ENCODE measurements at regions not wholly inside any gene's neighbourhood (a gene's known extent, or its start where the extent isn't known, plus 50 kb on each side); places are given as distances from the start of the nearest gene placed in this dataset.

DNA sequence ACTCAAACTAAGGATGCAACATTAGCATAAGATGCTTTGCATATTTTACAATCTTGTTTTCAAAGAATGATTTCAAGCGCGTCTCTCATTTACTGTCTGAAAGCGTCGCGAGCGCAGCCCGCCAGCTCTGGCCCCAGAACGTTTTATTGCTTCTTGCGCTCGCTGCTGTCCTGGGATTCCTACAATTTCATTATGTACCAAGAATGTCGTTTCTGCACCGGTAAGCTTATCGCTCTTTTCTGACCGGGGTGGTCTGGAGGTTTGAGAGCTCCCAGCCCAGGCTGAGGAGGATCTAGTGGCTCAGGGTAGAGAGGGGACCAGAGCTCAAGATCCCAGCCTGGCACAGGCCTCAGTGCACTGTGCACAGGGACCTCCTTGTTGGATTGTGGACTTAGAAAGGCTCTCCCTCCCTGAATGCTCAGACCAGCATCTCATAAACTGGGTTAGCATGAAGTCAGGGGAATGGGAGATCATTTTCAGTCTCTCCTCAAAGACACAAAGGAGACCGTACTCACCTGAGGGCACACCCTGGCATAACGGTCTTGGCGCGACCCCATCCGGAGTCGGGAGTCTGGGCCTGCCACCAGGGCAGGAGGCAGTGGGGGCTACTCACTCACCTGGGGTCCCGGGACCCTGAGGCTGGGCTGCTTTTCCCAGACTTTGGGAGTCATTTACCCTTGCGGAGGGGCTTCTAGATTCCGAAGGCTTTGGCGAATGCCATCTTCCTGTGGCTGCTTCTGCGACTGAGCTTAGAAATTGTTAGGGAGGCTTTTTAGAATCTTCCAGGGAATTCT lies 817.4 kb downstream of the BRD1 start:
- Histone ChIP-seq H3K79me2 (ENCODE audit: insufficient read depth, low read length) (no peaks in the 10 kb centered on the region), H3K9me2 (ENCODE audit: insufficient read depth) (no peaks in the 10 kb centered on the region), H3K9ac (ENCODE audit: low read length) (no peak overlapping the region), H2AFZ (ENCODE audit: low read depth, low read length, poor library complexity, severe bottlenecking) (no peak overlapping the region), H3K4me1 (ENCODE audit: control insufficient read depth in 1 of 2, insufficient read depth in 2 of 2, low read length in 2 of 2) (no peaks in the 10 kb centered on the region), H3K27ac (ENCODE audit: low read depth, low read length) (no peak overlapping the region), H4K20me1 (ENCODE audit: insufficient read depth) (no peaks in the 10 kb centered on the region), H3K4me2 (ENCODE audit: low read length) (no peak overlapping the region), H3K27me3 (ENCODE audit: insufficient read depth, low read length) (peaks cover 37% of the 10 kb centered on the region), H3K36me3 (ENCODE audit: control insufficient read depth in 1 of 2, insufficient read depth in 2 of 2, low read length in 2 of 2) (no peaks in the 10 kb centered on the region), H3K4me3 (replicated peaks in 1 of 2; ENCODE audit: low read depth in 1 of 2, low read length in 2 of 2) (no peak overlapping the region), H3K9me3 (ENCODE audit: control insufficient read depth in 1 of 2, insufficient read depth in 1 of 2, low read depth in 1 of 2, low read length in 2 of 2) (no peaks in the 10 kb centered on the region)
- TF ChIP-seq EGR1 (IDR thresholded peaks at IDR 0.05; ENCODE audit: low read depth) (no peak), FOSL1 (IDR thresholded peaks at IDR 0.05; ENCODE audit: low read depth) (no peak), EZH2 (IDR thresholded peaks at IDR 0.05) (no peak), JUND (IDR thresholded peaks at IDR 0.05) (no peak), TCF7L2 (IDR thresholded peaks at IDR 0.05; ENCODE audit: borderline replicate concordance, extremely low read depth, insufficient read depth, insufficient read length) (no peak), POLR2AphosphoS5 (IDR thresholded peaks at IDR 0.05; ENCODE audit: low read depth, low read length) (no peak), RAD21 (IDR thresholded peaks at IDR 0.05; ENCODE audit: low read depth) (no peak), POLR2A (IDR thresholded peaks at IDR 0.05; ENCODE audit: borderline replicate concordance, extremely low read depth, insufficient read depth, insufficient read length) (no peak), CEBPB (IDR thresholded peaks at IDR 0.05; ENCODE audit: low read depth) (no peak), SP1 (IDR thresholded peaks at IDR 0.05; ENCODE audit: low read depth) (no peak), YY1 (IDR thresholded peaks at IDR 0.05; ENCODE audit: extremely low read depth, insufficient replicate concordance, low read depth, low read length) (no peak), SIN3A (IDR thresholded peaks at IDR 0.05; ENCODE audit: low read depth) (no peak), SRF (IDR thresholded peaks at IDR 0.05; ENCODE audit: low read depth) (no peak), ELF1 (IDR thresholded peaks at IDR 0.05; ENCODE audit: borderline replicate concordance, low read depth) (no peak), EZH2phosphoT487 (IDR thresholded peaks at IDR 0.05; ENCODE audit: borderline replicate concordance) (no peak)
- TF ChIP-seq, protein P1, sequence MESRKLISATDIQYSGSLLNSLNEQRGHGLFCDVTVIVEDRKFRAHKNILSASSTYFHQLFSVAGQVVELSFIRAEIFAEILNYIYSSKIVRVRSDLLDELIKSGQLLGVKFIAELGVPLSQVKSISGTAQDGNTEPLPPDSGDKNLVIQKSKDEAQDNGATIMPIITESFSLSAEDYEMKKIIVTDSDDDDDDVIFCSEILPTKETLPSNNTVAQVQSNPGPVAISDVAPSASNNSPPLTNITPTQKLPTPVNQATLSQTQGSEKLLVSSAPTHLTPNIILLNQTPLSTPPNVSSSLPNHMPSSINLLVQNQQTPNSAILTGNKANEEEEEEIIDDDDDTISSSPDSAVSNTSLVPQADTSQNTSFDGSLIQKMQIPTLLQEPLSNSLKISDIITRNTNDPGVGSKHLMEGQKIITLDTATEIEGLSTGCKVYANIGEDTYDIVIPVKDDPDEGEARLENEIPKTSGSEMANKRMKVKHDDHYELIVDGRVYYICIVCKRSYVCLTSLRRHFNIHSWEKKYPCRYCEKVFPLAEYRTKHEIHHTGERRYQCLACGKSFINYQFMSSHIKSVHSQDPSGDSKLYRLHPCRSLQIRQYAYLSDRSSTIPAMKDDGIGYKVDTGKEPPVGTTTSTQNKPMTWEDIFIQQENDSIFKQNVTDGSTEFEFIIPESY (IDR thresholded peaks at IDR 0.05; ENCODE audit: extremely low read depth, insufficient replicate concordance, low read length) = no peak
- TF ChIP-seq, protein P2, sequence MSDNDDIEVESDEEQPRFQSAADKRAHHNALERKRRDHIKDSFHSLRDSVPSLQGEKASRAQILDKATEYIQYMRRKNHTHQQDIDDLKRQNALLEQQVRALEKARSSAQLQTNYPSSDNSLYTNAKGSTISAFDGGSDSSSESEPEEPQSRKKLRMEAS (IDR thresholded peaks at IDR 0.05) = no peak
- TF ChIP-seq, protein P3, sequence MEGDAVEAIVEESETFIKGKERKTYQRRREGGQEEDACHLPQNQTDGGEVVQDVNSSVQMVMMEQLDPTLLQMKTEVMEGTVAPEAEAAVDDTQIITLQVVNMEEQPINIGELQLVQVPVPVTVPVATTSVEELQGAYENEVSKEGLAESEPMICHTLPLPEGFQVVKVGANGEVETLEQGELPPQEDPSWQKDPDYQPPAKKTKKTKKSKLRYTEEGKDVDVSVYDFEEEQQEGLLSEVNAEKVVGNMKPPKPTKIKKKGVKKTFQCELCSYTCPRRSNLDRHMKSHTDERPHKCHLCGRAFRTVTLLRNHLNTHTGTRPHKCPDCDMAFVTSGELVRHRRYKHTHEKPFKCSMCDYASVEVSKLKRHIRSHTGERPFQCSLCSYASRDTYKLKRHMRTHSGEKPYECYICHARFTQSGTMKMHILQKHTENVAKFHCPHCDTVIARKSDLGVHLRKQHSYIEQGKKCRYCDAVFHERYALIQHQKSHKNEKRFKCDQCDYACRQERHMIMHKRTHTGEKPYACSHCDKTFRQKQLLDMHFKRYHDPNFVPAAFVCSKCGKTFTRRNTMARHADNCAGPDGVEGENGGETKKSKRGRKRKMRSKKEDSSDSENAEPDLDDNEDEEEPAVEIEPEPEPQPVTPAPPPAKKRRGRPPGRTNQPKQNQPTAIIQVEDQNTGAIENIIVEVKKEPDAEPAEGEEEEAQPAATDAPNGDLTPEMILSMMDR (IDR thresholded peaks at IDR 0.05 in 2 of 3, conservative IDR thresholded peaks at IDR 0.05 in 1 of 3; ENCODE audit: borderline replicate concordance in 1 of 3, insufficient read depth in 1 of 3, low read depth in 2 of 3, low read length in 2 of 3) = no peak
- ChIA-PET POLR2A (no interaction called here), CTCF (no interaction called here), RAD21 (ENCODE audit: low non-redundant PET in 1 of 2, low total read pairs in 2 of 2, uncharacterized antibody in 2 of 2, unreplicated experiment in 2 of 2) (no interaction called here)
- no TSS peak for BruUV-seq (replicated peaks)
- ATAC-seq (no peak), DNase-seq (ENCODE audit: low read depth, low spot score) (no peak)
- intact Hi-C loops (cut with micrococcal nuclease) = no loop called here
